GM19193 (cell line): ENCODE measurements at regions not wholly inside any gene's neighbourhood (a gene's known extent, or its start where the extent isn't known, plus 50 kb on each side); places are given as distances from the start of the nearest gene placed in this dataset.

Experiments used
- POLR2A ChIP-seq: IDR thresholded peaks from 4 replicates; pipeline ENCODE4 v1.6.1; 2011; ENCODE audit not compliant: insufficient read depth, insufficient read length; ENCODE audit errors: extremely low read depth

- no peak for TF ChIP-seq POLR2A
Measured at GRCh38 chr1:59057211-59057694, 239.6 kb upstream of the FGGY start.

- no peak for TF ChIP-seq POLR2A
Measured at GRCh38 chr1:59057796-59058195, 239.1 kb upstream of the FGGY start.

DNA sequence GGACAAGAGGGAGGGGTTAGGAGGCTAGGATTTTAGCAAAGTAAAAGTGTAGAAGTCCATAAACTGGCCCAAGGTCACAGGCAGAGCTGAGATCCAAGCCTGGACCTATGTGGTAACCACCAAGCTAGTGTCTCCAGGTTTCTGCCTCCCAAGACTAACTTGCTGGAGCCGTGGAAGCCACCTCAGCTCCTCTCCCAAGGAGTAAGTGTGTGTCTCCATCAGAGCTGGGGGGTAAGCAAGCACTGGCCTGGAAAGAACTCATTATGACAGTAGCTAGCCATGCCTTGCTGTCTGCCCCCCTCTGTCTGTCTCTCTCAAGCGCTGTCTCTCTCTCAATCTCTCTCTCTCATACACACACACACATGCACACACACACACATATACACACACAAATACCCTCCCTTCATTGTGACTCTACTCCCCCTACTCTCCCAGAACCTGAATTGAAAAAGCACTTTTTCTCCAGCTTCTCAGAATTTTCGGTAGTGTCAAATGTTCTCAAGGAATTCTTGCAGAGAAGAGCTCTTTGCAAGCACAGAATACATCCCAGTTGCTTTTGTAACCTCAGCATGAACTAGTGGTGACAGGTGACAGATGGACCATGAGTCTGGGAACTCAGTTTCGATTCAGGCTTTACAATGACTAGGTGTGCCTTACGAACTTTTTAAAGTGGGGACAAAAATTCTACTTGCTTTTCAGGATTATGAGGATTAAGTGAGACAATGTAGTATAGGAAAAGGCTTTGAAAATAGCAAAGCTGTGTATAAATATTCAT, 238.0 kb upstream of the FGGY start:
- TF ChIP-seq POLR2A, result no peak

GRCh38 chr1:59061876-59062275, 235.0 kb upstream of the FGGY start:
- TF ChIP-seq POLR2A, result no peak

- TF ChIP-seq POLR2A, result no peak
Measured at GRCh38 chr1:59062743-59063142, 234.2 kb upstream of the FGGY start.

GRCh38 chr1:59063501-59063900, 233.4 kb upstream of the FGGY start:
- no peak for TF ChIP-seq POLR2A

- TF ChIP-seq POLR2A, result no peak
Measured at GRCh38 chr1:59064592-59064991, 232.3 kb upstream of the FGGY start.

DNA sequence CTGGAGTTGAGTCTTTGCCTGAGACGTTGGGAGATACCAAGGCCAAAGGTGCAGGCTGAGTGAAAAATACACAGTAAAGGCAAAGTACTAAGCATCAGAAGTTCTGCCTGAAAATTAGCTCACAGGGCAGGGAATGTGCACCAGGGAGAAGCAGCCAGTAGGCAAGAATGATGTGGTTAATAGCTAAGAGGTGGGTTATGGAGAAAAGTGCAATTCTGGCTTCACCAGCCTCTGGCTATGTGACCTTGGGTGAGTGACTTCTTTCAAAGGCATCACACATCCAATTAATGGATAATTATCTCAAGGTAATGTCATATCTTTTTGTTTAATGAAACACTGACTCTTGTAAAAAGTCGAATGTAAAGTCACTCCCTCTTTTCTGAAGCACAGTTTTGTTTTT, 230.7 kb upstream of the FGGY start:
- TF ChIP-seq POLR2A, result no peak

- no peak for TF ChIP-seq POLR2A
Measured at GRCh38 chr1:59070610-59071009, 226.3 kb upstream of the FGGY start.

DNA sequence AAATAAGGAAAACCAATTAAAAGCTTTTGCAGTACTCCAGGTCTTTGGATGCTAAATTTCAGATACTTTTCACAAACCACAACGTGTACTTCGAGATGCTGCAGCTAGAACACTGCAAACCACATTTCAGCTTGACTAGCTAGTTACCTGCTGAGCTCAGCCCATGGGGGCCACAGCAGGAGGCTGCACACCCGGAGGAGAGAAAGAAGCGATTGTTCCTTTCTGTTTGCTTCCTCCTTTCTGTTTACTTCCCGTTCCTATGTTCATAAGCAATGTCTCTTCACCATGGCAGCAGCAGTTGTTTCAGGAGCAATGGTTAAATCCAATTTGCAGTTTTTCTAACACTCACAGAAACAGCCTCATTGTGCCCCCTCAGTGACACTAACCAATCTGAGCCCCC, 225.6 kb upstream of the FGGY start:
- TF ChIP-seq POLR2A, result no peak

DNA sequence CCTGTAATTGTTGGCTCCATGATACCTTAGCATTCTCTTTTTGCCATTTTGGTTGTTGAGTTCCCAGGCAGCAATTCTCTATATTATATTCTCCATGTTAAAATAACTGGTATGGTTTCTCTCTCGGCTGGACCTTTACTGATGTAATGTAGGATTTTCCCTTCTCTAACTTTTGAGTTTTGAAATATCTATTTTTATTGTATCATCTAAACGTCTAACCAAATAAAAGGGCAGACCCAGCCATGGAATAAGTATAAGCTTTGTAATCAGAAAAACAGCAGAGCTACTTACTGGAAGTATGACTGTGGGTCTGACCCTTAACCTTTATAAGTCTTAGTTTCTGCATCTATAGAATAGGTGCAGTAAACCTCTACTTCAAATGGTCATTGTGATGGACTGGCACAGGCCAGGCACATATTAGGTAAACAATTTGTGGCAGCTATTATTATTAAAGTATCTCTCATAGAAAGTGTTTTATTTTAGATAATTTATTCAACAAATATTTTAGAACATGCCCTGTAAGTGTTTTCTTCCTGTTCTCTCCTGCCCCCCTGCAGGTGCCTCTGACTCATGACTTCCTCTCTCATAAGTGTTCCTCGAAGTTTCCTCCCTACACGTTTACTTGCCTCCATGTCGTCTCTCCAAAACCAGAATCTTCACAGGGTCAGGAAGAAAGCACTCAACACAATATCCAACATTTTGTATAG, 224.9 kb upstream of the FGGY start:
- no peak for TF ChIP-seq POLR2A

- no peak for TF ChIP-seq POLR2A
Measured at GRCh38 chr1:59072583-59072947, 224.3 kb upstream of the FGGY start.

DNA sequence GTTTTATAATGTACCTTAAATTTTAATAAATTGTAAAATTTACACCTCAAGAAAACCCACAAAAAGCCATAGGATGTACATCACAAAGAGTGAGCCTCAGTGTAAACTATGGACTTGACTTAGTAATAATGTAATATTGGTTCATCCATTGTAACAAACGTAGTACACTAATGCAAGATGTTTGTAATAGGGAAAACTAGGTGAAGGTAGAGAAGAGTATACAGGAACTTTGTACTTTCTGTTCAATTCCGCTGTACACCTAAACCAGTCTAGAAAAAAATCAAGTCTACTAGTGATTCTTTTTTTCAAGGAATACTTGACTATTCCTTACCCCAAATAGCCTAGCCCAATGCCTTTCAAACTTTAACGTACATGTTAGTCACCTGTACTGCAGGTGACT, 222.3 kb upstream of the FGGY start:
- no peak for TF ChIP-seq POLR2A

GRCh38 chr1:59075021-59075420, 221.9 kb upstream of the FGGY start:
- no peak for TF ChIP-seq POLR2A

GRCh38 chr1:59076612-59077011, 220.3 kb upstream of the FGGY start:
- TF ChIP-seq POLR2A, result no peak

- TF ChIP-seq POLR2A, result no peak
Measured at GRCh38 chr1:59077466-59078069, 219.3 kb upstream of the FGGY start.
